ENCODE measurements at regions not wholly inside any gene's neighbourhood (a gene's known extent, or its start where the extent isn't known, plus 50 kb on each side); places are given as distances from the start of the nearest gene placed in this dataset.
"Not testable (repeated sequence)": the region's sequence is repeated elsewhere in the genome, so short reads cannot be mapped to it uniquely, and the experiment has no call there.

DNA sequence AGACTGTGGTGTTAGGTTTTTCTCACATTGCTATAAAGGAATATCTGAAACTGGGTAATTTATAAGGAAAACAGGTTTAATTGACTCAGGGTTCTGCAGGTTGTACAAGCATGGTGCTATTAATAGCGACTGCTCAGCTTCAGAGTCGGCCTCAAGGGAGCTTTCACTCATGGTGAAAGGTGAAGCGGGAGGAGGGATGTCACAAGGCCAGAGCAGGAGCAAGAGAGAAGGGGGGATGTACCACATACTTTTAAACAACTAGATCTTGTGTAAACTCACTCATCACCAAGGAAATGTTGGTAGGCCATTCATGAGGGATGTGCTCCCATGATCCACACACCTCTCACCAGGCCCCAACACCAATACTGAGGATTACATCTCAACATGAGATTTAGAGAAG is 313.2 kb downstream of the UBE2NL start:
- not testable (repeated sequence) for DNase-seq (ENCODE audit: low spot score)

DNA sequence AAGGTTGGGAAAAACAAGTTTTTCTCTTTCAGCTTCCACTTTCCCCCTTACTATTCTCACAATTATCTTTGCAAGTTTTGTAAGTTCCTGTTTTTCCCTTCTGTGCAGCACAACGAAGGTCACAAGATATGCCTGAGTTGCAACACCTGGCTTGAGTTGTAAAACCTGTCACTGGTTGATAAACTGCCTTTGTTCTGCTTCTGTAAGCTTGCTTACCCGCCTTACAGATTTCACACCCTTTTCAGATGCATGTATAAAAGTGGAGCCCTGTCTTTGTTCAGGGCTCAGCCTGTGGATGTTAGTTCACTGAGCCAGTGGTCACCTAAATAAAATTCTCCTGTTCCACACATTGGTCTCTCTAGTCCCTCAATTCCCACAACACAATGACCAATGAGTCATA is 318.9 kb downstream of the UBE2NL start:
- DNase-seq (ENCODE audit: low spot score) = not testable (repeated sequence)

DNA sequence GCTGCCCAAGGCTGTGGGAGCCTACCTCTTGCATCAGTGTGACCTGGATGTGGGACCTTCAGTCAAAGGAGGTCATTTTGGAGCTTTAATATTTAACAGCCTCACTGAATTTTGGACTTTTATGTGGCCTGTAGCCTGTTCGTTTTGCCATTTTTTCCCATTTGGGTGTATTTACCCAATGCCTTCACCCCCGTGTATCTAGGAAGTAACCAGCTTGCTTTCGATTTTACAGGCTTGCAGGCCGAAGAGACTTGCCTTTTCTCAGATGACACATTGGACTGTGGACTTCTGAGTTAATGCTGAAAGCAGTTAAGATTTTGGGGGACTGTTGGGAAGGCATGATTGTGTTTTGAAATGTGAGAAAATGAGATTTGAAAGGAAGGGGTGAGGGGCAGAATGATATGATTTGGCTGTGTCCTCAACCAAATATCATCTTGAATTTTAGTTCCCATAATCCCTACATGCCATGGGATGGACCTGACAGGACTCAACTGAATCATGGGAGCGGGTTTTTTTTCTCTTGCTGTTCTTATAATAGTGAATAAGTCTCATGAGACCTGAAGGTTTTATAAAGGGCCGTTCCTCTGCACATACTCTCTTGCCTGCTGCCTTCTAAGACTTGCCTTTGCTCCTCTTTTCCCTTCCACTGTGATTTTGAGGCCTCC is 324.6 kb downstream of the UBE2NL start:
- not testable (repeated sequence) for DNase-seq (ENCODE audit: low spot score)

DNA sequence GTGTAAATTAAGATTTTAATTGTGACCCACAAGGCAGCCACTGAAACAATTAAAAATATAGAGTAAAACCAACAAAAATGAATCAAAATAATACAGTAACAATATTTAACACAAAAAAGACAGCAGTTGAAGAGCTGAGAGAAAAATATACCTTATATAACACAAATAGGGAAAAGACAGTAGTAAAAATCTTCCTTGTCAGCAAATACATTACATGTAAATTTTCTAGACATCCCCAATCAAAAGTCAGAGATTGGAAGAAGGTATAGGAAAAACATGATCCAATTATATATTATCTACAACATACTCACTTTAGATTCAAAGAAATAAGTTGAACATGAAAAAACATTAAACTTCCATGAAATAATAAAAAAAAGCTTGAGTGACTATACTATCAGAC is 330.8 kb downstream of the UBE2NL start:
- no peak for DNase-seq (ENCODE audit: low spot score)

DNA sequence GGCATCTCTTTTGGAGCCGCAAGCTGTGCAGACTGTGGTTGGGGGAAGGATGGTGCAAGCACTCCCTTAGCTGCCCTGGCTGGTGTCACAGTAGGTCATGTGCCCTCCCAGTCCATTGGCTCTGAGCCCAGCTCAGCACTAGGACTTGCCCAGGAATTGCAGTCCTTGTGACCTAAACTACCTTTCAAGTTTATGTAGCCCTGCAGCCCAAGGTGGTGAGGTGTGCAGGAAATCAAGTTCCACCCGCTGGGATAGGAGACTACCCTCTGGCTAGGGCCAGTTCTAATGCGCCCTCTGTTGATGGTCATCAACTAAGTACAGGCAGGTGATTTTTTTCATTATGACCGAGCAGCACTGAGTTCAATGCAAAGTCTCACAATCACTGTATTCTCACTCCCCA is 335.2 kb downstream of the UBE2NL start:
- DNase-seq (ENCODE audit: low spot score) = no peak

DNA sequence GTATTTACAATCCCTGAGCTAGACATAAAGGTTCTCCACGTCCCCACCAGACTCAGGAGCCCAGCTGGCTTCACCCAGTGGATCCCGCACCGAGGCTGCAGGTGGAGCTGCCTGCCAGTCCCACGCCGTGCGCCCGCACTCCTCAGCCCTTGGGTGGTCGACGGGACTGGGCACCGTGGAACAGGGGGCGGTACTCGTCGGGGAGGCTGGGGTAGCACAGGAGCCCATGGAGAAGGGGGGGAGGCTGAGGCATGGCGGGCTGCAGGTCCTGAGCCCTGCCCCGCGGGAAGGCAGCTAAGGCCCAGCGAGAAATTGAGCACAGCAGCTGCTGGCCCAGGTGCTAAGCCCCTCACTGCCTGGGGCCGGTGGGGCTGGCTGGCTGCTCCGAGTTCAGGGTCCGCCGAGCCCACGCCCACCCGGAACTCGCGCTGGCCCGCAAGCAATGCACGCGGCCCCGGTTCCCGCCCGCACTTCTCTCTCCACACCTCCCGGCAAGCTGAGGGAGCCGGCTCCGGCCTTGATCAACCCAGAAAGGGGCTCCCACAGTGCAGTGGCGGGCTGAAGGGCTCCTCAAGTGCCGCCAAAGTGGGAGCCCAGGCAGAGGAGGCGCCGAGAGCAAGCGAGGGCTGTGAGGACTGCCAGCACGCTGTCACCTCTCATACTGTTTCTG is 347.4 kb downstream of the UBE2NL start:
- not testable (repeated sequence) for DNase-seq (ENCODE audit: low spot score)

DNA sequence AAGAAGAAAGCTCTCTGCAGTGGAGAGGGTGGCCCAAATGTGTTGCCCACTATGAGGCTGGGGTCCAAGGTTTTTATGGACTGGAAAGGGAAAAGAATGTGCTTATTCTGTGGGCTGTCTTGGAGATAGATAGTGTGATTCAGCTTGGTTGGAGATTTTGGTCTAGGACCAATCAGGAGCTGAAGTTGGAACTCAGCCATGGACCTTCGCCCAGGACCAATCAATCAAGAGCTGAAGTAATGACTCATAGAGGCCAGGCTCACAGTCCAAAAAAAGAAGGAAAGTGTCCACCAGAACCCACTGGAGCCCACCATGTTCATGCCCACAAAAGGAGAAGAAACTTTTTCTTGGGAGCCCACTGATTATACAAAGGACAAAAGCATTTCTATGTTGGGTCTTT is 369.5 kb downstream of the UBE2NL start:
- DNase-seq (ENCODE audit: low spot score) = no peak

DNA sequence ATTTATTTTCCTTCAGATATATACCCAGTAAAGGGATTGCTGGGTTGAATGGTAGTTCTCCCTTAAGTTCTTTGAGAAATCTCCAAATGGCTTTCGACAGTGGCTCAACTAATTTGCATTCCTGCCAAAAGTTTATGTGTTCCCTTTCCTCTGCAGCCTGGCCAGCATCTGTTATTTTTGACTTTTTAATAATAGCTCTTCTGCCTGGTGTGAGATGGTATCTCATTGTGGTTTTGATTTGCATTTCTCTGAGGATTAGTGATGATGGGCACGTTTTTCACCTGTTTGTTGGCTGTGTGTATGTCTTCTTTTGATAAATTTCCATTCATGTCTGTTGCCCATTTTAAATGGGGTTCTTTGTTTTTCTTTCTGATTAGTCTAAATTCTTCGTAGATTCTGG is 375.2 kb downstream of the UBE2NL start:
- no peak for DNase-seq (ENCODE audit: low spot score)

DNA sequence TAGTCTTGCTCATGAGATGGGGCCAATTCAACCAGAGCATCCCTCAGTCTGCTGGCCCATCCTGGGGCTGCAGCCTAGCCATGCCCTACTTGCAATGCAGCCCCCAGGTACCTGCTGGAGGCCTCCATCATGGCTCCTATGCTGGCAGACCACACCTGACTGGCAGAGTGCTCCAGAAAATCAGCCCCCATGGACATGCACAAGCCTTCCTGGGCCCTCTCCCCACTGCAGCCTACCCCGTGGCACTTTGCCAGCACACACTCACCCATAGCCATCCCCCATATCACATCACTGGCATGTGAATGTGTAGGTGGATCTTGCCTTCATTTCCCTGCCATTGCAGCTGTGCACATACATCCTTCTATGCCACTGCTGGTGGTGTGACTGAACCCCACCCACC is 381.8 kb downstream of the UBE2NL start:
- DNase-seq (ENCODE audit: low spot score) = no peak

DNA sequence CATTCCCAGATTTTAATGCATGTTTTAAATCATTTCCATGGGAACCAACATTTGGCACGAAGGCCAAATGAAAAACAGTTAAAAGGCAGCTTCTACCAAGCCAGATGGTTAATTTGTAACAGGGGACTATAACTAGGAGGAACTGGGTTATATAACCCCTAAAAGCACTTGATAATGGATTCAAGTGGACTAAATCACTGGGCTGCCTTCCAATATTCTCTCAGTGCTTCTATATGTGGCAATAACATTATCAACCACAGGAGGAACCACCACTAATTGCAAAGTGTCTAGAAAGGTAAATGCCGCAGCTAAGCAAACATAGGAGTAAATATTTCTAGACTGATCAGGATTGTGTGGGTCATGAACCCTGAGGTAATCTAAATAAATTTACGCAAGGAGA is 391.5 kb downstream of the UBE2NL start:
- DNase-seq (ENCODE audit: low spot score) = no peak

DNA sequence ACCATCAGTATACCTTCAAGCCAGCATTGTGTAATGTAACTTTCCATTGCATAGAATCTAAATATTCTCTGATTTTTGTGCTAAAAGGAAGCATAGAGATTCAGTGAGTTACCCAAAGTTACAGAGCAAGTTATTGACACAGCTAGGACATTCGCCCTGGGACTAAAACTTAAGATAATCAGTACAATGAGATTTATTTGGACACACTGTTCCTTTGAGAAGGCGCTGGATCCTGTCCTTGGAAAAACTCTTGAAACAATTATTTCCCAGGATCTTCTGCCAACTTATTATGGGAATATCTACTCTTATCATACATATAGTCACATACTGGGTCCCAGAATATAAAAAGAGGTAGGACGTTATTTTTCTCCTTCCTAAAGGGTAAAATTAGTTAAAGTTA is 392.0 kb downstream of the UBE2NL start:
- DNase-seq (ENCODE audit: low spot score) = no peak

DNA sequence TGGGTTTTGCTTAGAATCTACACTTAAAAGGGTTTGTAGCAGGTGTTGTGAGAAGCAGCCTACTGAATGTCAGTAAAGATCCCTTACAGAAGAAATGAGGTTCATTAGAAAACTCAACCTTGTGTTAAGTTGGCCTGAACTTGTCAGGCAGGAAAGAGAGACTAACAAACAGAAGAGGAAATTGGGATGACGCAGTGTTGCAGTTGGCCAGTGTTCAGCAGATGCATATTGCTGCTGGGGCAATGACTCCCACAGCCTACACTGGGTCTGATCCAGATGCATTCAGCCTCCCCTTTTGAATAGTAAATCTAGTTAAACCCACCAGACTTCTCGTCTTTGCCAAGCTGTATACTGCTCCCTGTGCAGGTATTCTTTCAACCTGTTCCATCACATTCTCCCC is 409.4 kb downstream of the UBE2NL start:
- no peak for DNase-seq (ENCODE audit: low spot score)

DNA sequence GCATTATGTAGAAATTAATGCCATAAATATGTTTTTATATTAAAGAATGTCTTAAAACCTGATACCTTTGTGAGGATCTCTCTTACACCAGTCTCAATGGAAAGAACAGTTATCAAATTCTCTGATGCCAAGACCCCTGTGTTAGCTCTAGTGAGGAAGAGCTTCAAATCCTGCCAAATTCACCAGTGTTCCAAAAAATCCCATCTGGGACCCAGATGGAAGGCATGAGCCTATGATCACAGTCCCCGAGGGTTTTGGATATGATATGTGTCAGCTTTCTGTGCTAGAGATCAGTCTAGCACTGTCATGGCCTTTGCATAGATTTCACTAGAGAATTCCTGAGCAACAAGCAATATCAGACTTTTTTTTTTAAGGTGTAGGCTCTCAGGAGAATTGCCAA is 412.1 kb downstream of the UBE2NL start:
- DNase-seq (ENCODE audit: low spot score) = no peak

DNA sequence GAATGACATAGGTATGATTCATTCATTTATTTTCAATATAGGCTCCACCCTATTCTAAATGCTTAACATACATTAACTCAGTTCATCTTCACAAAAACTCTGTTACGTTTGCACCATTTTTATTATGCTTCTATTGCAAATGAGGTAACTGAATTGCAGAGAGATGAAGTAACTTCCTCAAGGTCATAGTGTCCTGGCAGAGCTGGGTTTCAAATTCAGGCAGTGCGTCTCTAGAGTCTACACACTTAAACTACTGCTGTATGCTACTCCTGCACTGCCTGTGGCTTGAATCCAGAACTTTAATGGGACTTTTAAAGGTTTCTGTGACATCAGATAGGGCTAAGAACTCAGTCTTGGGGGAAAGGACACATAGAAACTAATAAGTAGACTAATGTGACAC is 413.4 kb downstream of the UBE2NL start:
- no peak for DNase-seq (ENCODE audit: low spot score)

DNA sequence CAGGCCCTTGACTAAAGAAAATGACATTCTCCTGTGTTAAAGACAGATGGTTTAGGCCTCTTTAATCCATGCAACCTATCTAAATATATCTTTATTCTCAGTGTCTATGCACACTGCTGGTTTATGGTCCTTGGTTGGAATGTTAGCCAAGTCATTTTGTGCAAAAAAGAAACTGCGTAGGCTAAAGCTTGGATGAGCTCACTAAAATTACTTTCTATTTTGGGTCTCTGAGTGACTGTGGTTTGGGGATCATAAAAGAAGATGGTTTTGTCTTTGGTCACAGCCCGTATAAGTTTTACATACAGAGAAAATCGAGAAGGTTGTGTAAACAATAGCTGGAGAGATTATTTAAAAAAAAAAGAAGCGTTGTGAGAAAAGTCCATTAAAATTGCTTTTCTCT is 443.6 kb downstream of the UBE2NL start:
- no peak for DNase-seq (ENCODE audit: low spot score)

DNA sequence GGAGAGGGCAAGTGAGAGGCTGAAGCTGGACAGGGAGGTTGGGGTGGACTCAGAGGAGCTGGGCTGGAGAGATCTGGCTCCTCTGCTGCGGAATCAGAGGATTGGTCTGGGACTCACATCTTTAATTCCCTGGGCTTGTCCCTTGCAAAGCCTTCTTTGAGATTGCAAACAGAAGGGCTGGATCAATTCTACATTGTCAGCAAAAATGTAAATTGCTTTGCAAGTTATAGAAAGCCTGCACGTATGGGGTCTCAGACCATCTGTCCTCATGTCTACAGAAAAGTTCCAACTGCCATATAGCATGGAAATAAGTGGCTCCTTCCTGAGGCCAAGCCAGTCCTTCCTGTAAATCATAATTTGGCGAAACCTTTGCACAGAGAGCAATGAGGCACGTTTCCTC is 449.6 kb downstream of the UBE2NL start:
- no peak for DNase-seq (ENCODE audit: low spot score)

DNA sequence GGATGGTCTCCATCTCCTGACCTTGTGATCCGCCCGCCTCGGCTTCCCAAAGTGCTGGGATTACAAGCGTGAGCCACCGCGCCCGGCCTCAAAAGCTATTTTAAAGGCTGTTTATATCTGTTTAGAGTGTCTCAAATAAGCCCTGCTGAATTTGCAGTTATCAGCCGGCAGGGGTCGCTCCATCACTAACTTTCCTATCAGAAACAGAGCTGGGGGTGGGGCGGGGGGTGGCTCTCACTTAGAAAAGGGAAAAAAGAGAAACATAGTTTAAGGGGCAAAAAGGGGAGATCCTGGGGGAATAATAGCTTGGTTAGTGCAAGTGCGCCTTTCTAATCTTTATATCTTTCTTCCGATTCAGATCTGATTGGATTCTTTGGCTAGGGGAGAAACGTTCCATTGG is 450.7 kb downstream of the UBE2NL start:
- DNase-seq (ENCODE audit: low spot score) = no peak

DNA sequence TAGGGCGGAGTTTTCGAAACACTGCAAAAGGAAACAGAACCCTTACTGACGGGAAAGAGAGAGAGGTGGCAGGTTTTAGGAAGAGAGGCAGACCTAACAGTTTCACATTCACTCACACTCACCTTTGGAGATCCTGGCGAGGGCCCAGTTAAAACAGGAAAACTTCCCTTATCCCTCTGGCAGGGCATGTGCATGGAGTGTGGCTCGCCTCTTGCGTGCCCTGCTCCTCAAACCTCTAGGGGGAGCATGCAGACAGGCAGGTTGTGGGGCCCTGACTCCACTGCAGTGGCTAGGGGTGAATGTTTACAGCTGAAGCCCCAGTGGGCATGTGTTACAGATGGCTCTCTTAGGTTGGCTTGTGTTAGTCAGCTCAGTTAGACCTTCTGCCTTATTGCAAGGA is 451.5 kb downstream of the UBE2NL start:
- no peak for DNase-seq (ENCODE audit: low spot score)

DNA sequence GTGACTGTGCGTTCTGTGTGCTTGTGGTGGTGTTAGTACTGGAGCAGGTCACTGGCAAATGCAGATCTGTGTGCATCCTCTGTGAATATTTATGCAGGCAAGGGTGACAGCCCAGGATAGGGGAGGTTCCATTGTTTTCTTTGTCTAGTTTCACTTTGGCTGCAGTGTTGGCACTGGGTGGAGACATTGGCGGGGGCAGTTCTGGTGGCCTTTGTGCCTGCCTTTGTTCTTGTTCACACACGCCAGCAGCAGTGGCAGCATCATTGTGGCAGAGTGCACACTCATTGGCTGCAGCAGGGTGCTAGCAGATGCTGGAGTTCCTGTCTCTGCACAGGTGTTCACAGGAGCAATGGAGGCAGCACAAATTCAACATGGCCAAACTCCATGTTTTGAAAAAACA is 495.3 kb downstream of the UBE2NL start:
- DNase-seq (ENCODE audit: low spot score) = no peak

DNA sequence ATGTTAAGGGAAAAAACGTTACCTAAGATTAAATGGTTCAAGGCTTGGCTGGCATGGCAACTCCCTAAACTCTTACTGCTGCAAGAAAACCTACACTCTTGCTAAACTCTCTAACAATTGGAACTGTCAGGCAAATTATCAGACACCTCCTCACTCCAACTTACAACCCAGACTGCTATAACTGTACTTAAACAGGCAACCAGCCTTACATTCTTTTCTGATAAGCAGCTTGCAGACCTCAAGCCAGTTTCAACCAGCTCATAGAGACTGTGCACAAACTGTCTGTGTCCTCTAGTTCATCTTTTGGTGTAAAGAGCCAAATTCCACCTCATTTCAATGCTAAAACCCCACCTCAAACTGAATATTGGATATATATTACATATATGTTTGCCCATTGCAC is 504.9 kb downstream of the UBE2NL start:
- no peak for DNase-seq (ENCODE audit: low spot score)

Measured in AG08395 (cell line).